SKM-1 treated with dmso at 0.1 percent for 144 hours (cell line): ENCODE measurements at regions not wholly inside any gene's neighbourhood (a gene's known extent, or its start where the extent isn't known, plus 50 kb on each side); places are given as distances from the start of the nearest gene placed in this dataset.

Source experiments
- DNase-seq: peaks from one replicate; lab custom pipeline; 2025; ENCODE audit not compliant: unreplicated experiment; lab: John Stamatoyannopoulos, UW

DNA sequence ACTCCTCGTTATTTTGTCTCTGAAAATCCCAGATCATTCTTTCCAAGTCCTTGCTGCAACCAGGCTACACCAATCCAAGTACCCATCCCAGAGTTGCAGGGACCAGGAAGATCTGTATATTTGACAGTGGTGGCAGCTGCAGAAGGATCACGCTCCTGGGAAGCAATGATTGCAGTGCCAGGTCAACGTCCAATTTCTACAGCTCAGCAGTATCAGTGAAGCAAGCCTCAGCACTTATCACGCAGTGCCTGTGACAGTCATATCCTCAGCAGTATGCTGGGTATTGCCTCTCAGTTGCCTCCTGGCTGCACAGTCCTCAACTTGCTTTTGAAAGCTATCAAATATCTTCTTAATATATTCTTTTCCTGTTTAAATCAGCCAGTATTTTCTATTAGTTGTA lies 66.7 kb downstream of the BARHL2 start:
- DNase-seq = no peak

DNA sequence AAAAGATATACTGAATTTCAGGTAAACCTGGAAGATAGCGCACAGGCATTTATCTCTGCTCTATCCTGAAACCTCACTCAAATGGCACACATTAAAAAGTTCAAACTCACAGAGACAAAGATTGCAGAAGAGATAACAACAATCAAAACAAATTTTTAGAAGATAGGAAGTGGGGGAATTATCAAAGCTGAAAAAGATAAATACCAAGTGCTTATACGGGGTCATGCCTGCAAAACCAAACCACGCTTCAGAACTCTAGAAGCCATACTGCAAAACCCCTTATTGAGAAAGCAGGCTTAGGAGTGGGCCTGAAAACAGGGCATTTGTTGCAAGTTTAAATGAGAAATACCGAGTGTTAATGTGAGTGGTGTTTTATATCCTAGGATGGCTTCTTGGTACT lies 76.8 kb downstream of the BARHL2 start:
- DNase-seq = no peak

DNA sequence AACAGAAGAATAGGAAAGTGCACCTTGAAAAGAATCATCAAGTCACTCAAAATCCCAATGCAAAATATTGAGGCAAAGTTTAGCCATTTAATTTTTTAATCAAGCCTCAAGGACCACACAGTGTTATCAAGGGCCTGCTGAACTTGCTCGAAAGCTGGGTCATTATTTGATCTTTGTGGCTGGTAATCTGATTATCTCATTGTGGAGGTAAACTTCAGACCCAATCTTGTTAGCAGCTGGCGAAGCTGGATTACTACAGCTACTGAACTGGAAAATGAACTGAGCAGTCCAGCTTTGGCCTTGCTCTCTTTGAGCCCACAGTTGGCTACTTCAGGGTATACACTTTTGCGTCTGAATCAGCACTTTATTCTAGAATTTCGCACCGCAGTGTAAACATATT lies 94.4 kb downstream of the BARHL2 start:
- no peak for DNase-seq

DNA sequence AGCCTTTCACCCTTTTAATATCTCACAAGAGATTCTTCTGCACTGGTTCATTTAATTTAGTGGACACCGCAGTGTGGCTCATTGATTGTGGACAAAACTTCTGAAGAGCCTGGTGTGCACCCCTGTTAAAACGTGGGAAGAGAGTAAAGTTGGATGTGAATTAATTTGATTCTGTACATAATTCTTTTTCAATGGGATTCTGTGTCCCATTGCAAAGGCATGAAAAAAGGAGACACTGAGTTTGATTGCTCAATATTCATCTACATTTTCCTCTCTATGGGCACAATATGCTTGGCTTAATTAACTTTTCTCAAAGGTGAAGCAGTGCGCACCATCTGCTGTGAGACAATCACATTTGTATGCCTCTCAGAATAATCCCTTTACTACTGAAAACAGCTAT lies 95.1 kb downstream of the BARHL2 start:
- no peak for DNase-seq

DNA sequence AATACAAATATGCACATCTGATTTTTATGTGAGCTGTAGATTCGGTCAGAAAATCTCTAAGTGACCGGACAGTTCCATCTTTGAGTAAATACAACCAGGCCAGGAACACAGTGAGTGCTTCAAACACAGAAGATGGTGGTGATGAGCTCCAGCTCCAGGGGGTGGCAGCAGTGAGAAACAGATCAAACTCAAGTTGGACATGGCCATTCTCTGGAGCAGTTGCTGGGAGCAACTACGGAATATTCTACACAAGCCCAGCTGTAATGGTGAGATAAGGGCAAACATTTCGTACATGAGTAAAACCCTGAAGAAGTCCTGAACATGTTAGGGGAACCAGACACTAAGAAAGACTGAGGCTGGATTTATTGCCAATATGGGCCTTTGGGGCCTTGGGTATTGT lies 100.7 kb downstream of the BARHL2 start:
- peak; percentile 2 for DNase-seq

DNA sequence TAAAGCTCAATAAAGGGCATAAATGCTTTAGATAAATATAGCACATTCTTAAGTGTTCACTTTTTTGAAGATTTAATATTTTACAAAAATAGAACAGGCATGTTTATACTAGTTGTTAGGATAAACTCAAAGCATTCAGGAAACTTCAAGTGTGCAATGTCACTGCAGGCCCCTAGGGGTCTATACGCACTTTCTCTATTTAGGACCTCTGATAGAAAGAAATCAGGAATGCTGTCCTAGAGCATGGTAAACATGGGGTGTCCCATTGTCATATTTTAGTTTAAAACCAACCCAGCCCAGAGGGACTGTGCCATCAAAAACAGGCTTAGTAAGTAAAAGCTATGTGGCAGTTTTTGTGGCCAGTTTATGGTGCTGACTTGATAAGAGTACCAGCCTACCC lies 102.2 kb downstream of the BARHL2 start:
- peak; percentile 4 for DNase-seq

DNA sequence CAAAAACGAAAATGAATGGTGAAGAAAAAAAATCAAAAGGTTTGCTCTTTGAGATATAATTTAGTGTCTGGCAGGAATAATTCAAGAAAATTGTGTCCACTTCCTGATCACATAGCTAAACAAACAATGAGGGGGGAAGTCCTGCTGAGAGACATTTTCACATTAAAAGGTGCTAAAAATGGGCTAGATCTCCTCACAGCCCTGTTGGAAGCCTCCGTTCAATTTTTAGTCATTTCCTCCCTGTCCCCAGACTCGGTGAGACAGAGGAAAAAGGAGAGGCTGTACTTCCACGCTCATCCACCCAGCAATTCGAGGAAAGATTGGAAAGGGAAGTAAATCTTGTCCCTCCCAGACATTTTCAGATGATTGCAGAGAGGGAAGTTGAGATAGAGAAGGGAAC lies 103.7 kb downstream of the BARHL2 start:
- peak; percentile 12 for DNase-seq

DNA sequence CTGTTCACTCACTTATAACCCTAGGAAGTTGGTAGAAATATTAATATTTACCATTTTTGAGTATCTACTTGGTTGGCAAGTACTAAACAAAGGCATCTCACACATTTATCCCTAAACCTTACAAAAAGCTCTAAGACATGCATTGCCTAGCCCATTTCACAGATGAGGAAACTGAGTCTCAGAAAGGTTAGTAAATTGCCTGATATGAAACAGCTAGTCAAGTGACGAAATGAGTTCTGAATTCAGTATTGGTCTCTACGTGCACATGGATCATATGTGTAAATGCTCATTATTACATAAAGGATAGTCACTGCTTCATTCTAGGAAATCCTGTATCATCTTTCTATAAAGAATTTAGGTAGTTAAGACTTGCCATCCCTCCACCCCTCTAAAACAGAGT lies 105.1 kb downstream of the BARHL2 start:
- DNase-seq = no peak

DNA sequence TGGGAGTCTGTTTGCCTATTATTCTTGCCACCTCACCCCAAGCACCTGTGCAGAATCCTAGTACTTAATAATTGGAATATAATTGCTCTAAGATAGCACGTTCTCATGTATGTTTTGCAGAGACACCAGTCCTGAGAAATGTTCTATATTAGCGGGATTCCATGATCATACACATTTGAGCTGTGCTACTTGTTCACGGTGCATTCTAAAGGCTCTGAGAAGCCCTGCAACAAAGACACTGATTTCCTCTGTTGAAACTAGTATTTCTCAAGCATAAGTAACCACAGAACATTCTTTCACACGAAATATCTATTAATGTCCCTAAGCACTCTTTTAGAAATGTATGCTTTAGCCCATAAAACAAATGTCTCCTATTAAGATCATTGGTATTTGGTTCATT lies 109.4 kb downstream of the BARHL2 start:
- DNase-seq = no peak

DNA sequence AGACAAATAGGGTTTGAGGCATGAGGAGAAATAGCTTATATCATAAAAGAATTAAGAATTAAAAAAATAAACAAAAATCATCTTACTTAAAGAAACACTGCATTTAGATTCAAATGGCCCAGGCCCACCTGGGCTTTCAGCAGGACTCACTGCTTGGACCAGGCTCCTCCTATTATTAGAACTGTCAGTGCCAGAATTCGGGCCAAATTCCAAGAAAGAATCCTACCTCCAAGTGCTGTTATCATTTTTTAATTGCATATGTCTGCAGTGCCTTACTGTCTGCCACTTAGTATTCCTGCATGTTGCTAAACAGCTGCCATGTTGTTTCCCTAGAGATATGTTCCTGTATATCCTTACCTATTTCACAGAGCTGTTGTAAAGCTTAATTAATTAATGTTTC lies 112.0 kb downstream of the BARHL2 start:
- DNase-seq = no peak

DNA sequence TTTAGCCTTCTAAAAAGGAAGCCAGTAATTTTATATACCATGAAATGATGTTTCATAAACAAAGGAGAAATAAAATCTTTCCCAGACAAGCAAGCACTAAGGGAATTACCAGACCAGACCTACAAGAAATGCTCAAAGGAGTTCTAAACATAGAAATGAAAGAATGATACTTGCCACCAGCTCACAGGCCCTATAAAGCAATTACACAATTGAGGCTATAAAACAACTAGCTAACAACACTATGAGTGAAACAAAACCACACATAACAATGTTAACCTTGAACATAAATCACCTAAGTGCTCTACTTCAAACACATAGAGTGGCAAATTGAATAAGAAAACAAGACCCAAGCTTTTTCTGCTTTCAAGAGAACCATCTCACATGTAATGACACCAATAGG lies 123.8 kb downstream of the BARHL2 start:
- no peak for DNase-seq

DNA sequence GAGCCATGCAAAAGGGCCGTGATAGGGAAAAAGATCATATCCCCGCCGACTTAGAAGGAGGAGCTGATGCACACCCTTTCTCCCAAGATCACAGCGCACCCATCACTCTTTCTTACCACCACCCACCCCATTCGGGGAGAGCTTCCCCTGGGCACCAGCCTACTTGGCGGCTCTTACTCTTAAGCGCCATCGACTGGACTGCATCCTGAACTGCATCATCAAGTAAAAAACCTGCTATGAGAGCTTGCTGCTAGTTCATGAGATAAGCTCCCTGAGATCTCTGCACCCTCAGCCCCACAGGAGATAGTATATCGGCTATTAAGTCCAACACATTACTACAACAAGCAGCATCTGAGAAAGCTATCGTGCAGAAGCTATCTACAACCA lies 125.1 kb downstream of the BARHL2 start:
- DNase-seq = no peak

DNA sequence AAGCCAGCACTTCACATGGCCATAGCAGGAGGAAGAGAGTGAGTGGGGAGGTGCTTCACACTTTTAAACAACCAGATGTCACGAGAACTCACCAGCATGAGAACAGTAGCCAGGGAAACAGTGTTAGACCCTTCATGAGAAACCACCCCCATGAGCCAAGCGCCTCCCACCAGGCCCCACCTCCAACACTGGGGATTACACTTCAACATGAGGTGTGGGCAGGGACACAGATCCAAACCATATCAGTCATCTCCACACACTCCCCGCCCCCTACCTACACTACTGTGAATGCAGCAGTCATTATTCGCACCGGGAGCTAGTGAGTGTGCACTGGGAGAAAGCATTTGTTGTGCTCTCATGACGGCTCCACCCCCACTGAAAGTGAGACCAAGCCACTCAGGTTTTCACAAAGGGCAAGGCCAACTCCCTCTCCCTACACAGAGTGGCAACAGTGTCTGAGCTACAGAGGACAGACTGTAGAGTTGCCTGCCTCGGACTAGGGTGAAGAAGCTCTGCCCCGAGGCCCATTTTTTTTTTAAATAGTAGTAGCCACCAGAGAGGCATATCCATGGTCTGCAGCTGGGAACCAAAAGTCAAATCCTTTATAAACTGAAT lies 125.6 kb downstream of the BARHL2 start:
- DNase-seq = no peak

DNA sequence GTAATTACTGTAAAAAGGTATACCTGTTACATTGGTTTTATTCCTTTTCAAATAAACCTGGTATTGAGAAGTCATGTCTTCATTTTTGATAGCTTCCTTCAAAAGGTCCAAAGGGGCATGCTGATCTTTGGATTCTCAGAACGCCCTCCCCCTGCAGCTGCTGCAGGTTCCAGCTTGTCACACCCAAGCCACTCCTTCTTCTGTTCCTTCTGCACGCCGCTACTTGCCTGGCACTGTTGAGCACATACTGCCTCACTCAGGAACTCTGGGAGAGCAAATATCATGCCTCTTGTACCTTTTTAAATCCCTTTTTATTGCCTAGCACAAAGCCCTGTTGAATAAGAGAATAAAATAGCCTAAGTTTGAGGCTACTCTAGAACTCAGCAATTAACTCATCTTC lies 136.9 kb downstream of the BARHL2 start:
- no peak for DNase-seq

DNA sequence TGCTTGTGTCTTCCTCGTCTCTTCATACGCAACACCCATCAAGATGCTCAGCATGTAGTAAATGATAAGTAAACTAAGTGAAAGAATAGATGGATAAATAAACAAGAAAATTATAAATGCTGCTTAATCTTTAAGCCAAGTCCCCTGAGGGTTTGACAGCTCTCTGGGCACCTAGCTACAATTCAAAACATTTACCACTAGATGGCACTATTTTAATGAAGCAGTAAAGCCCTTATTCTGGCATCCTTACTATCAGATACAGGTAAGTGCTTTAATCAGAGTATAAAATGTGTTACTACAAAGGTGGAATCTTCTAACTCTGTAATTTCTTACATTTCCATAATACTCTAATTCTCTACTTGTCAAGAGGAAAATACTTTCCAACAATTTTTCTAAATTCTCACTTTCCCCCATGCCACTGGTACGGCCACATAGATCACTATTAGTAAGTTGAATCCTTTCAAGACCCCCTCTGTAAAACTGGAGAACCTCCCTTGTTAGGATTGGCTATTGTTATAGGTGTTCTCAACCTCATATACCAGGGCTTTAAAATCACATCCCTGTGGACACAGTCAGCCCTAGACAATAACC lies 137.8 kb downstream of the BARHL2 start:
- peak; percentile 64 for DNase-seq

DNA sequence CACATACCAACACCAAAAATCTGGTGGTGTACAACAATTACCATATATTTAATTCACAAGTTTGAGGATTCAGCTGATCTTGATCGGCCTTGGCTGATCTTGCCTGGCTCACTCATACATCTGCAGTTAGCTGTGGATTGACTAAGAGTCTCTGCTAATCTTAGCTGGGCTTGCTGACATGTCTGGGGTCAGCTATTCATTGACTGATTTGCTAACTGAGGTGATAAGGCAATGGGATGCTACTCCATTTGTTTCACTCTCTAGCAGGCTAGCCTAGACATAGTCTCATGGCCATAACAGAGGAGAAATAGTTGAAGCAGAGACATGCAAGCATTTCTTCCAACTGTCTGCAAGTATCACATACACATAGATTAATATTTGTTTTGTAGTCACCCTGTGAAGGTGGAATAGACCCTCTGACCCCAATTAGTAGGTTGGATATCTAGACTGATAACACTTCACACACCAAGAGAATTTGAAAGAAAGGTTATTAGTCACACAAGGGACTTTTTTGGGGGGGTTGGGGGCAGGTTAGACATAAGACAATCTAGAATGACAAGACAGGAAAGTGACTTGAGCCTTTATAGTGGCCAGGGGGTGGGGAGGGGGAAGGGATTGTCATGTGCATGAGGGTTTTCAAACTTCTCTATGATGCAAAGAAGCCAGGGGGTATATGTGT lies 142.3 kb downstream of the BARHL2 start:
- no peak for DNase-seq

DNA sequence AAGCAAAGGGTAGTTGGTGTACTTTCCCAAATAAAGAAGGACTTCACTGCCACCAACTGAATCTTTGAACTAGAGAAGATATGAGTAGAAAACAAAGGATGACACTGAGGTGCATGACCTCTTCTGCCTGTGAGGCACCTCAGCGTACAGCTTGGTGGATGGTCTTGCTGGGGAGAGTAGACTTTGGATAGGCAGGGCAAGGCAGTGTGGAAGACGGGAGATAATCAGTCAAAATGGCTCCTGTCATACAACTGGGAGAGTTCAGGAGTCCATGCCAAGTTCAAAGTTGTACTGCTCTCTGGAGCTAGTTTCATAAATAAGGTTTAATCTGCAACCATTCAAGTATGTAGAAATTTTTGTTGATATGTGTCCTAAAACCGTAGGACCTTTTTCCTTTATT lies 143.4 kb downstream of the BARHL2 start:
- no peak for DNase-seq

DNA sequence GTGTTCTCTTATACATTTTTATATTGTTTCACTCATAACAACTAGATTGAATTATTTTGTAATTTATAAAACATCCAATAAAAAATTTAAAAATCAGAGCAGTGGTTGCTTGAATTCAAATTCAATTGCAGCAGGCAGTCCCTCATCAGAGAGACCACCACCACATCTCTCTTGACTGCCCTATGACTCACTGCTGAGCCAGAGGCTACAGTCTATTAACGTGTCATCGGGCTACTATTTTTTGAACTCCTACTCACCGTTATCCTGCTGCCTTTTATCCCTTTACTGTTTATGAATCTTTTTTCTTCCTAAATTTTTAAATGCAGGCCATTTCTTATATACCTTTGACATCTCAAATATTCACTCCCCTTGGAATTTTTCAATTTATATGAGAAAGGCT lies 144.7 kb downstream of the BARHL2 start:
- DNase-seq = no peak

DNA sequence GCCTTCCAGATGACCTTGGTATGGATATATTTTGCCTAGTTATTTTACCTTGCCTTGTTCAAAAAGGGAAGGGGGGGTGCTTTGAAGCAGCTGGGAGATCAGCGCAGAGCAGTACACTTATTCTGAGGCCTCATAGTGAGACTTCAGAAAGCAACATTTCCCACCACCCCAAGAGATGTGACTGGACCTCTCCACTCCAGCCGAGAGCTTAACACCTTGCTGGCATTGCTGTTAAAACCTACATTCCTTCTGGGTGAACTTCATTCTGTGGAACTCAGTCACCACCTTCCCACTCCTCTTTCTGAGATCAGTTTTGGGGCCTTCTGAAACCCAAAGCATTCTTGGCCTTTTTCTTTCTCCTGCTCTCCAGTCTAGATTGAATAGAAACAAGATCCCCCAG lies 148.7 kb downstream of the BARHL2 start:
- DNase-seq = no peak

DNA sequence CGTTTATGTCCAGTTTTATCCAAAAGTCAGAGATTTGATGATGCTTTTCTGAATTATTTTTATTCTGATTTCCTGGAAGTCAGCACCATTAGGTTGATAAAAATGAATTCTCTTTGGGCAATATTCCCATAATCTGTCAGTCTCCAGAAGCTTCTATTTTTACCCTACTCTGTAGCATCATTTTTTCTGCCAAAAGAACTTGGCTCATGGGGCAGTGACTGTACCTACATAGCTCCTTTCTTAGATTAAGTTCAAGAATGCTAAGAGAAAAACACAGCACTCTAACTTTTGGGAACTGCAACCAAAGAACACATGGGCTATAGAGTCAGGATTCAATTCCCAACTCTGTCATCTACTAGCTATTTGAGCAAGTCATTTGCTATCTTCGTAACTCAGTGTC lies 152.9 kb downstream of the BARHL2 start:
- DNase-seq = no peak

DNA sequence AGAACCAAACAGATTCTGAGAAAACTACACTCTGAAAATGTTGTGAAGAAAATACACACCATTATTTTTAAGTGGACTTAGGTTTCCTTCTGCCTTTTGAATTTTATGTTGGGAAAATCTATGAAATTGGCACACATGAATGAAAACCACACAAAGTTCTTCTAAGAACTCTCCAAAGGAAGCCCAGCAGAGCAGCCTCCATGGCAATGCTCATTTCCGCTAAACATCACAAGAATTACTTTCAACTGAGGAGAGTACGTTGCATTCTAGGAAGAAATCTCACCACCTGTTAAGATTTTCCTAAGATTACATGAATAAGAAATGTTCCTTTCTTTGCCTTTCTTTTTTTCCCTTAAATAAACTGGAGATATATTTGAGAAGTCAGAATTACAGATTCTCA lies 154.2 kb downstream of the BARHL2 start:
- no peak for DNase-seq

DNA sequence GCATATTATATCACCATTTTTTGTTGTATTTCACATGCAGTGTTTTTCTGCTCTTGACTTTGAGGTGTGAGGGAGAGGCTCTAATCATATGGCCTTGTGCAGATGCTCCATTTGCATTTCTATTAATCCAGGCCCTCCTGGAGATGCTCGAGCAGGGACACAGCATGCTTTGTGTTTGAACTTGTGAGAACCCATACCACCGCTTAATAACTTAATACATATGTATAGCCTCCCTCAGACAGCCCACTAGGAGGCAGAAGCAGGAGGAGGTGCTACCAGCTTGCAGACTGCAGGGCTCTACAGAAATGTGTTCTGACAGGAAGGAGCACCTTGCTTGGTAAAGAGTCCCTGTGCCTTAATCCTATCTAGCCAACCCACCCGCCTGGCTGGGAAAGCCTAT lies 155.2 kb downstream of the BARHL2 start:
- DNase-seq = no peak
